GM23338 (cell line): ENCODE measurements at regions not wholly inside any gene's neighbourhood (a gene's known extent, or its start where the extent isn't known, plus 50 kb on each side); places are given as distances from the start of the nearest gene placed in this dataset.

ENCODE experiments used
- CREB1 ChIP-seq: fragments of 250-450 bp; sonication (Bioruptor Pico); IDR thresholded peaks from 2 replicates; pipeline ENCODE4 v1.5.0; 2020; ENCODE audit warnings: low read depth, mild to moderate bottlenecking, moderate library complexity
- EZH2 ChIP-seq: fragments of 200-600 bp; sonication (generic); IDR thresholded peaks from one replicate; pipeline ENCODE4 v1.8.0; 2017; ENCODE audit warnings: antibody characterized with exemption, mild to moderate bottlenecking, low read depth; ENCODE audit not compliant: unreplicated experiment
- EZH2phosphoT487 ChIP-seq: fragments of 200-600 bp; sonication (generic); IDR thresholded peaks from one replicate; pipeline ENCODE4 v1.8.1; 2018; ENCODE audit warnings: antibody characterized with exemption; ENCODE audit not compliant: unreplicated experiment
- JUNB ChIP-seq: IDR thresholded peaks from one replicate; pipeline ENCODE4 v1.6.1; 2016; ENCODE audit warnings: antibody characterized with exemption; ENCODE audit not compliant: unreplicated experiment
- POLR2AphosphoS5 ChIP-seq: IDR thresholded peaks from 2 replicates; pipeline ENCODE4 v1.6.1; 2016; ENCODE audit warnings: antibody characterized with exemption, low read depth
- STAT1 ChIP-seq: IDR thresholded peaks from one replicate; pipeline ENCODE4 v1.6.1; 2016; ENCODE audit warnings: antibody characterized with exemption; ENCODE audit not compliant: unreplicated experiment
- TF ChIP-seq, protein P1 (sequence below), 2 experiments: fragments of 200-600 bp in 1 of 2; sonication (generic) in 1 of 2; conservative IDR thresholded peaks; 2 replicates each; pipeline versions ENCODE4 v1.5.1 to v1.6.1; 2016 to 2017; ENCODE audit warnings: antibody characterized with exemption in 2 of 2, low read depth in 2 of 2, mild to moderate bottlenecking in 2 of 2, moderate library complexity in 1 of 2
- TF ChIP-seq, protein P2 (sequence below): IDR thresholded peaks from one replicate; pipeline ENCODE4 v1.6.1; 2018; ENCODE audit warnings: antibody characterized with exemption; ENCODE audit not compliant: unreplicated experiment
- TF ChIP-seq, protein P3 (sequence below): IDR thresholded peaks from 2 replicates; pipeline ENCODE4 v1.6.1; 2016; ENCODE audit warnings: antibody characterized with exemption

DNA sequence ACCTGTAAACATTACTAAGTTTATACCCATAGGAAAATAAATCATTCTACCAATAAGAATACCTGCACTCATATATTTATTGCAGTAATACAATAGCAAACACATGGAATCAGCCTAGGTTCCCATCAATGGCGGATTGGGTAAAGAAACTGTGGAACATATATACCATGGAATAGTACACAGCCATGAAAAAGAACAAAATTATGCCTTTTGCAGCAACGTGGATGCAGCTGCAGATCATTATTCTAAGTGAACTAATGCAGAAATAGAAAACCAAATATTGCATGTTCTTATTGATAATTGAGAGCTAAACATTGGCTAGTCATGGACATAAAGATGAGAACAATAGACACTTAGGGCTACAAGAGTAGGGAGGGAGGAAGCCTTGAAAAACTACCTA lies 667.4 kb upstream of the WWC1 start:
- TF ChIP-seq, protein P1, sequence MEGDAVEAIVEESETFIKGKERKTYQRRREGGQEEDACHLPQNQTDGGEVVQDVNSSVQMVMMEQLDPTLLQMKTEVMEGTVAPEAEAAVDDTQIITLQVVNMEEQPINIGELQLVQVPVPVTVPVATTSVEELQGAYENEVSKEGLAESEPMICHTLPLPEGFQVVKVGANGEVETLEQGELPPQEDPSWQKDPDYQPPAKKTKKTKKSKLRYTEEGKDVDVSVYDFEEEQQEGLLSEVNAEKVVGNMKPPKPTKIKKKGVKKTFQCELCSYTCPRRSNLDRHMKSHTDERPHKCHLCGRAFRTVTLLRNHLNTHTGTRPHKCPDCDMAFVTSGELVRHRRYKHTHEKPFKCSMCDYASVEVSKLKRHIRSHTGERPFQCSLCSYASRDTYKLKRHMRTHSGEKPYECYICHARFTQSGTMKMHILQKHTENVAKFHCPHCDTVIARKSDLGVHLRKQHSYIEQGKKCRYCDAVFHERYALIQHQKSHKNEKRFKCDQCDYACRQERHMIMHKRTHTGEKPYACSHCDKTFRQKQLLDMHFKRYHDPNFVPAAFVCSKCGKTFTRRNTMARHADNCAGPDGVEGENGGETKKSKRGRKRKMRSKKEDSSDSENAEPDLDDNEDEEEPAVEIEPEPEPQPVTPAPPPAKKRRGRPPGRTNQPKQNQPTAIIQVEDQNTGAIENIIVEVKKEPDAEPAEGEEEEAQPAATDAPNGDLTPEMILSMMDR (conservative IDR thresholded peaks at IDR 0.05; ENCODE audit: low read depth in 2 of 2) = no peak
- TF ChIP-seq EZH2 (no peak), POLR2AphosphoS5 (no peak), EZH2phosphoT487 (no peak), CREB1 (CRISPR knock-in tag) (no peak), JUNB (no peak), STAT1 (no peak)
- TF ChIP-seq, protein P2, sequence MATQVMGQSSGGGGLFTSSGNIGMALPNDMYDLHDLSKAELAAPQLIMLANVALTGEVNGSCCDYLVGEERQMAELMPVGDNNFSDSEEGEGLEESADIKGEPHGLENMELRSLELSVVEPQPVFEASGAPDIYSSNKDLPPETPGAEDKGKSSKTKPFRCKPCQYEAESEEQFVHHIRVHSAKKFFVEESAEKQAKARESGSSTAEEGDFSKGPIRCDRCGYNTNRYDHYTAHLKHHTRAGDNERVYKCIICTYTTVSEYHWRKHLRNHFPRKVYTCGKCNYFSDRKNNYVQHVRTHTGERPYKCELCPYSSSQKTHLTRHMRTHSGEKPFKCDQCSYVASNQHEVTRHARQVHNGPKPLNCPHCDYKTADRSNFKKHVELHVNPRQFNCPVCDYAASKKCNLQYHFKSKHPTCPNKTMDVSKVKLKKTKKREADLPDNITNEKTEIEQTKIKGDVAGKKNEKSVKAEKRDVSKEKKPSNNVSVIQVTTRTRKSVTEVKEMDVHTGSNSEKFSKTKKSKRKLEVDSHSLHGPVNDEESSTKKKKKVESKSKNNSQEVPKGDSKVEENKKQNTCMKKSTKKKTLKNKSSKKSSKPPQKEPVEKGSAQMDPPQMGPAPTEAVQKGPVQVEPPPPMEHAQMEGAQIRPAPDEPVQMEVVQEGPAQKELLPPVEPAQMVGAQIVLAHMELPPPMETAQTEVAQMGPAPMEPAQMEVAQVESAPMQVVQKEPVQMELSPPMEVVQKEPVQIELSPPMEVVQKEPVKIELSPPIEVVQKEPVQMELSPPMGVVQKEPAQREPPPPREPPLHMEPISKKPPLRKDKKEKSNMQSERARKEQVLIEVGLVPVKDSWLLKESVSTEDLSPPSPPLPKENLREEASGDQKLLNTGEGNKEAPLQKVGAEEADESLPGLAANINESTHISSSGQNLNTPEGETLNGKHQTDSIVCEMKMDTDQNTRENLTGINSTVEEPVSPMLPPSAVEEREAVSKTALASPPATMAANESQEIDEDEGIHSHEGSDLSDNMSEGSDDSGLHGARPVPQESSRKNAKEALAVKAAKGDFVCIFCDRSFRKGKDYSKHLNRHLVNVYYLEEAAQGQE = no peak
- TF ChIP-seq, protein P3, sequence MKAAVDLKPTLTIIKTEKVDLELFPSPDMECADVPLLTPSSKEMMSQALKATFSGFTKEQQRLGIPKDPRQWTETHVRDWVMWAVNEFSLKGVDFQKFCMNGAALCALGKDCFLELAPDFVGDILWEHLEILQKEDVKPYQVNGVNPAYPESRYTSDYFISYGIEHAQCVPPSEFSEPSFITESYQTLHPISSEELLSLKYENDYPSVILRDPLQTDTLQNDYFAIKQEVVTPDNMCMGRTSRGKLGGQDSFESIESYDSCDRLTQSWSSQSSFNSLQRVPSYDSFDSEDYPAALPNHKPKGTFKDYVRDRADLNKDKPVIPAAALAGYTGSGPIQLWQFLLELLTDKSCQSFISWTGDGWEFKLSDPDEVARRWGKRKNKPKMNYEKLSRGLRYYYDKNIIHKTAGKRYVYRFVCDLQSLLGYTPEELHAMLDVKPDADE = no peak
